ENCODE measurements at regions not wholly inside any gene's neighbourhood (a gene's known extent, or its start where the extent isn't known, plus 50 kb on each side); places are given as distances from the start of the nearest gene placed in this dataset.

DNA sequence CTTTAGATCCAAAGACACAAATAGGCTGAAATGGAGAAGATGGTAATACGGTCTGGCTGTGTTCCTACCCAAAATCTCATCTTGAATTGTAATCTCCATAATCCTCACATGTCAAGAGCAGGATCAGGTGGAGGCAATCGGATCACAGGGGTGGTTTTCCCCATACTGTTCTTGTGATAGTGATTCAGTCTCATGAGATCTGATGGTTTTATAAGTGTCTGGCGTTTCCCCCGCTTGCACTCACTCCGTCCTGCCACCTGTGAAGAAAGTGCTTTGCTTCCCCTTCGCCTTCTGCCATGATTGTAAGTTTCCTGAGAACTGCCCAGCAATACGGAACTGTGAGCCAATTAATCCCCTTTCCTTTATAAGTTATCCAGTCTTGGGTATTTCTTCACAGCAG is 1795.5 kb upstream of the FLRT2 start:
- TF ChIP-seq, protein P1, sequence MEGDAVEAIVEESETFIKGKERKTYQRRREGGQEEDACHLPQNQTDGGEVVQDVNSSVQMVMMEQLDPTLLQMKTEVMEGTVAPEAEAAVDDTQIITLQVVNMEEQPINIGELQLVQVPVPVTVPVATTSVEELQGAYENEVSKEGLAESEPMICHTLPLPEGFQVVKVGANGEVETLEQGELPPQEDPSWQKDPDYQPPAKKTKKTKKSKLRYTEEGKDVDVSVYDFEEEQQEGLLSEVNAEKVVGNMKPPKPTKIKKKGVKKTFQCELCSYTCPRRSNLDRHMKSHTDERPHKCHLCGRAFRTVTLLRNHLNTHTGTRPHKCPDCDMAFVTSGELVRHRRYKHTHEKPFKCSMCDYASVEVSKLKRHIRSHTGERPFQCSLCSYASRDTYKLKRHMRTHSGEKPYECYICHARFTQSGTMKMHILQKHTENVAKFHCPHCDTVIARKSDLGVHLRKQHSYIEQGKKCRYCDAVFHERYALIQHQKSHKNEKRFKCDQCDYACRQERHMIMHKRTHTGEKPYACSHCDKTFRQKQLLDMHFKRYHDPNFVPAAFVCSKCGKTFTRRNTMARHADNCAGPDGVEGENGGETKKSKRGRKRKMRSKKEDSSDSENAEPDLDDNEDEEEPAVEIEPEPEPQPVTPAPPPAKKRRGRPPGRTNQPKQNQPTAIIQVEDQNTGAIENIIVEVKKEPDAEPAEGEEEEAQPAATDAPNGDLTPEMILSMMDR (IDR thresholded peaks at IDR 0.05; ENCODE audit: borderline replicate concordance, control extremely low read depth, extremely low read depth, insufficient read depth, missing control alignments), result no peak
- no peak for DNase-seq (ENCODE audit: low spot score)
- in situ Hi-C loops (cut with MboI; ENCODE audit: low sequenced_read_pairs, unreplicated experiment), result no loop called here

DNA sequence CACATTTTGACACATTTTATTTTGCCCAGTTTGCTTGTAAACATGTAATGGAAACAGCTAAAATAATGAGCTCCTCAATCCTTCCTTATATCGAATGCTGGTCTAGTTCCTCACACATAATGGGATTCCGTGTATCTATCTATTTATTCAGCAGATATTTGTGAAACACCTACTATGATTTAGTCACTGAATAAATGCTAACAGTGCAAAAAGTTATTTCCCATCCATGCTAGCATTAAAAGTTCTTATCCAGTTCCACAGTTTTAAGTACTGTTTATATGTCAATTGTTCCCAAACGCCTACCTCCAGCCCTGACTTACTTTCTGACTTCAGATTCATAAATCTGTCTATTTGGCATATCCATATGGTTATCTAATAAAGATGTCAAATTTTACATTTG is 1788.7 kb upstream of the FLRT2 start:
- no peak for DNase-seq (ENCODE audit: low spot score)
- in situ Hi-C loops (cut with MboI; ENCODE audit: low sequenced_read_pairs, unreplicated experiment), result no loop called here
- TF ChIP-seq, protein P1 (IDR thresholded peaks at IDR 0.05; ENCODE audit: borderline replicate concordance, control extremely low read depth, extremely low read depth, insufficient read depth, missing control alignments), result no peak

DNA sequence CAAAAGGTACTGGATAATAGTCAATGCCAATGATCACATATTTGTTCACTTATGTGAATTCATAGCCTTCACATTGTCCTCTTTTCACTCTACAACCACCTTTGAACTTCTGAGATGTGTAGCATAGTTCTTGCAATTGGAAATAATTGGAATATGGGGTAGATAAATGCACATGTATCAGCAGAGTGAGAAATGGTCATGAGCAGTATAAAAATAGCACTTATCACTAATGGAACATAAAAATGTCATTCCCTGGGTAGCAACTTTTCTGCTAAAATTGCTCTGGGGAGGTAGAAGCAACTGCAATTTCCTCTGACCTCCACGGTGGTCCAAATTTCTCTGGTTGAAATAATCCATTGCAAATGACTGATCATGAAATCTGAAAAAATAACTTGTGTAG is 1785.7 kb upstream of the FLRT2 start:
- no peak for DNase-seq (ENCODE audit: low spot score)
- in situ Hi-C loops (cut with MboI; ENCODE audit: low sequenced_read_pairs, unreplicated experiment), result no loop called here
- TF ChIP-seq, protein P1 (IDR thresholded peaks at IDR 0.05; ENCODE audit: borderline replicate concordance, control extremely low read depth, extremely low read depth, insufficient read depth, missing control alignments), result no peak

DNA sequence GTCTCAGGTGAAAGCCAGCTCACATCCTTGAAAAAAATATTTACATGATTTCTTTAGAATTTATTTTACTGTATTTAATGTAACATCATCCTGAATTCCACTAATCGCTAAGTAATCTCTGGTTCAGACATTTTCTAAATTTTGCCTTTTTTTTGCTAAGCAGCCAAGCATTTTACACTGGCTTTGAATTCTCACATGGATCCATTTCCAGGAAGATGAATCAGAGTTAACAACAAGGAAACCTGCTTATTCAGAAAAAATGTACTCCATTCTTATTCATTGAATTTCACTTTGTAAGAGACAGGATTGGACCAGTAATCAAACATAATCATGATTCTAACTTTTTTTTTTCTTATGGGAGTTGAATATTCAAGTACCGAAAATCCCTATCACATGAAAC is 1785.1 kb upstream of the FLRT2 start:
- TF ChIP-seq, protein P1 (IDR thresholded peaks at IDR 0.05; ENCODE audit: borderline replicate concordance, control extremely low read depth, extremely low read depth, insufficient read depth, missing control alignments), result no peak
- in situ Hi-C loops (cut with MboI; ENCODE audit: low sequenced_read_pairs, unreplicated experiment), result no loop called here
- DNase-seq (ENCODE audit: low spot score), result no peak

DNA sequence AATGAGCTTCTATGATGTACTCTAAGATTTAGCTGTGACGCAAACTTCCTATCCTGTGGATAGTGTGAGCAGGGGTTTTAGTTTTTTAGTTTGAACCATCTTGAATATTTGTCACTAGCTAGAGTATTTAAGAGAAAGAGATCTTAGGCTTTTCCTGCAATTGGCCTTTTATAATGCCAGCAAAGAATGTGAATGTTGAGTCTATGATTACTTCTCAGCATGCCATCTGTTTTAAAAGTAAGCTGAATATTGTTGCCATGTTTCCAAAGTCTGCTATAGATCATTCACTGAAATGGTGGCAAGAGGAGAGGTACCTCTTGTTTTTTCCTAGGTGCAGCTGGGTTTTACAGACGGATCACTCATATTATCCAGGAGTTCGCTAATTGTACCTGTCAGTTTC is 1783.6 kb upstream of the FLRT2 start:
- no peak for DNase-seq (ENCODE audit: low spot score)
- TF ChIP-seq, protein P1 (IDR thresholded peaks at IDR 0.05; ENCODE audit: borderline replicate concordance, control extremely low read depth, extremely low read depth, insufficient read depth, missing control alignments), result no peak
- in situ Hi-C loops (cut with MboI; ENCODE audit: low sequenced_read_pairs, unreplicated experiment), result no loop called here

DNA sequence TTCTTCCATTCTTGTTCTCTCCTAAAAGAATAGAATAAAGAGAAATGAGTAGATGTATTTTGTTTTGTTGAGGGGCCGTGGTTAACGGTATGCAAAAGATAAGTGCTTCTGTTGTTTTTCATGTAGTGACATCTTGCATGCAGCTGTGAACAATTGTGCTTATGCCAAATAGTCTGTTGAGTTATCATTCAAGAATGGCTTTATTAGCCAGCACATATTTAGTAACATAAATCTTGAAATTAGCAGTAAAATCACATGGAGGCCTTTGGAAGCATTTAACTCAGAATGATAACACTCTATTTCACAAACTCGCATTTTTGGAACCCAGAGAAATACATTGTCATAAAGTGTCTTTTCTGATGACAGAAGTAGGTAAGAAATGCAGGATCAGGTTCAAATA is 1772.0 kb upstream of the FLRT2 start:
- DNase-seq (ENCODE audit: low spot score), result no peak
- in situ Hi-C loops (cut with MboI; ENCODE audit: low sequenced_read_pairs, unreplicated experiment), result no loop called here
- TF ChIP-seq, protein P1 (IDR thresholded peaks at IDR 0.05; ENCODE audit: borderline replicate concordance, control extremely low read depth, extremely low read depth, insufficient read depth, missing control alignments), result no peak

Measured in GM13976 (cell line).